RWPE2 (cell line): ENCODE measurements at regions not wholly inside any gene's neighbourhood (a gene's known extent, or its start where the extent isn't known, plus 50 kb on each side); places are given as distances from the start of the nearest gene placed in this dataset.

Source experiments
- ATAC-seq: fragments of 200-7000 bp; cut with Tn5 transposase; 3 replicates; pipeline ENCODE4 v1.9.1; 2021; ENCODE audit warnings: low read depth
- DNase-seq: peaks from one replicate; pipeline ENCODE4 v3.0.0-alpha.2; 2020; ENCODE audit warnings: low spot score
- H3K27ac ChIP-seq: fragments of 450-650 bp; 2 replicates; pipeline ENCODE4 v1.5.1; 2017; ENCODE audit warnings: mild to moderate bottlenecking; ENCODE audit not compliant: poor library complexity, severe bottlenecking
- H3K27me3 ChIP-seq: fragments of 250-450 bp; sonication (Bioruptor Pico); 2 replicates; pipeline ENCODE4 v1.5.1; 2021; ENCODE audit warnings: mild to moderate bottlenecking, moderate library complexity; ENCODE audit not compliant: insufficient read depth, poor library complexity, severe bottlenecking
- H3K36me3 ChIP-seq: fragments of 250-450 bp; sonication (Bioruptor Pico); 2 replicates; pipeline ENCODE4 v1.5.1; 2020; ENCODE audit warnings: low read depth, mild to moderate bottlenecking, moderate library complexity
- H3K4me1 ChIP-seq: fragments of 250-450 bp; sonication (Bioruptor Pico); 2 replicates; pipeline ENCODE4 v1.5.1; 2021; ENCODE audit warnings: mild to moderate bottlenecking, moderate library complexity; ENCODE audit not compliant: insufficient read depth, poor library complexity, severe bottlenecking
- H3K4me3 ChIP-seq: fragments of 250-450 bp; sonication (Bioruptor Pico); 2 replicates; pipeline ENCODE4 v1.5.1; 2021; ENCODE audit warnings: mild to moderate bottlenecking, moderate library complexity; ENCODE audit not compliant: severe bottlenecking
- H3K9me3 ChIP-seq: fragments of 250-450 bp; sonication (Bioruptor Pico); 2 replicates; pipeline ENCODE4 v1.5.1; 2021; ENCODE audit warnings: mild to moderate bottlenecking, moderate library complexity; ENCODE audit not compliant: severe bottlenecking
- TF ChIP-seq, protein P1 (sequence below): fragments of 450-650 bp; IDR thresholded peaks from one replicate; pipeline ENCODE4 v1.5.1; 2017; ENCODE audit warnings: mild to moderate bottlenecking, moderate library complexity; ENCODE audit not compliant: poor library complexity, severe bottlenecking

DNA sequence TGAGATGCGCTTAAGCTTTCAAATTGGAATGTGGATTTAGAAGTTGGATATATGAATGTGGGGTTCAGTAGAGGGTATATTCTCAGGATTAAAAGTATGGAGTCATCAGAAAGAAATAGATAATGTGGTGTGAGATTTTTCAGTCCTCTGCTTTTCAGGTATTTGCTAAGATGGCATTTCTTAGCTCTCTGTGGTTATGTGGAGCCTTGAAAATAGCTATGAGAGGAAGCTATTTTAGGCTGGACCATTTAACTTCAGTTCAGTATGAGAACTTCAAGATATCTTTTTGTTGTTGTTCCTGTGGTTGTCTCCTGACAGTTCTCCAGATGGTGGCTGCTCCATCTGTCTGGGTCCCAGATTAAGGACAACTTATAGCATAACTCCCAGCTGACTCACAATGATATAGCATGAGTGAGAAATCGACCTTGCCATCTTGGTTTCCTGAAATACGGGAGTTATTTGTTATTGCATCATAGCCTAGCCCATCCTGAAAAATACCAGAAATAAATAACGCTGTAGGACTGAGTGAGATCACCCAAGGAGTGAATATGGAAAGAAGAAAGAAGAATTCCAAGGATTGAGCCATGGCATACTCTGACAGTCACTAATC, 461.5 kb downstream of the ANXA1 start:
- no peaks in the 10 kb centered on the region for H3K4me1 ChIP-seq
- peak; percentile 36; the same call in 1 of the 3 replicates for ATAC-seq
- no peak overlapping the region for H3K4me3 ChIP-seq
- no peaks in the 10 kb centered on the region for H3K27me3 ChIP-seq
- TF ChIP-seq, protein P1, sequence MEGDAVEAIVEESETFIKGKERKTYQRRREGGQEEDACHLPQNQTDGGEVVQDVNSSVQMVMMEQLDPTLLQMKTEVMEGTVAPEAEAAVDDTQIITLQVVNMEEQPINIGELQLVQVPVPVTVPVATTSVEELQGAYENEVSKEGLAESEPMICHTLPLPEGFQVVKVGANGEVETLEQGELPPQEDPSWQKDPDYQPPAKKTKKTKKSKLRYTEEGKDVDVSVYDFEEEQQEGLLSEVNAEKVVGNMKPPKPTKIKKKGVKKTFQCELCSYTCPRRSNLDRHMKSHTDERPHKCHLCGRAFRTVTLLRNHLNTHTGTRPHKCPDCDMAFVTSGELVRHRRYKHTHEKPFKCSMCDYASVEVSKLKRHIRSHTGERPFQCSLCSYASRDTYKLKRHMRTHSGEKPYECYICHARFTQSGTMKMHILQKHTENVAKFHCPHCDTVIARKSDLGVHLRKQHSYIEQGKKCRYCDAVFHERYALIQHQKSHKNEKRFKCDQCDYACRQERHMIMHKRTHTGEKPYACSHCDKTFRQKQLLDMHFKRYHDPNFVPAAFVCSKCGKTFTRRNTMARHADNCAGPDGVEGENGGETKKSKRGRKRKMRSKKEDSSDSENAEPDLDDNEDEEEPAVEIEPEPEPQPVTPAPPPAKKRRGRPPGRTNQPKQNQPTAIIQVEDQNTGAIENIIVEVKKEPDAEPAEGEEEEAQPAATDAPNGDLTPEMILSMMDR: no peak
- no peak overlapping the region for H3K27ac ChIP-seq
- H3K9me3 ChIP-seq: no peaks in the 10 kb centered on the region
- no peak for DNase-seq
- H3K36me3 ChIP-seq: no peaks in the 10 kb centered on the region

DNA sequence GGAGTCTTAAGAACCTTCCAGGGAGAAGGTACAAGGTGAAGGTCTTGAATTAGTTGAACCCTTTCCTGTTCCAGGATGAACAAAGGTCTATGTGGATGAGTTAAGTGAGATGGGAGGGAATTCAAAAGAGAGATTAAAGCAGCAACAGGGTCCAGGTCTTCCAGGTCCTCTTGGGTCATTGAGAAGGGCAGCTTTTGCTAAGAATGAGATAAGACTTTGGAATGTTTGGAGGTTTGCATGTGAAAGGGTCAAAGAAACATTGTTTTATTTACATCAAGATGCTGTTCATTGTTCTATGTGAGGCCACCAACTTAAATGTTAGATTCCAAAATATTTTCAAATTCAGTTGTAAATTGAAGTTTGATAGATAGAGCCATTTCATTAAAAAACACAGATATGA, 463.9 kb downstream of the ANXA1 start:
- Histone ChIP-seq H3K36me3 (no peaks in the 10 kb centered on the region), H3K4me1 (no peaks in the 10 kb centered on the region), H3K27ac (no peak overlapping the region), H3K27me3 (no peaks in the 10 kb centered on the region), H3K4me3 (no peak overlapping the region), H3K9me3 (no peaks in the 10 kb centered on the region)
- TF ChIP-seq, protein P1: no peak
- ATAC-seq (no peak), DNase-seq (no peak)

DNA sequence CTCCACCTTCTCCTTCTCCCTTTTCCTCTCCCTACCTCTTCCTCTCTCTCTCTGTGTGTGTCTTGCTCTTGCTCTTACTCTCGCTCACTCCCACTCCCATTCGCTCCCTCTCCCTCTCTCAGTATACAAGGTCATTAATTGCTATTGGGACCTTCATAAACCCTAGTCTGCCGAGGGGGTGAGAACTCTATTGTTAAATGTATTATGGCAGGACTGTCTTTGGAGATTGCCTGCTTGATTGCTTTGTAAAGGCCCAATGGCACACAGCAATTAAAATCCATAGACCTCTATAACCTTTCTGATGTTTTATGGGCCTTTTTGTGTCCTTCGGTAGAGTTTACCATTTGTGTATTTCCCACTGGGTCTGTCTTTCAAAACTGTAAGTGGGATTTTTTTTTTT, 465.9 kb downstream of the ANXA1 start:
- no peak for DNase-seq
- TF ChIP-seq, protein P1: no peak
- H3K36me3 ChIP-seq: no peaks in the 10 kb centered on the region

DNA sequence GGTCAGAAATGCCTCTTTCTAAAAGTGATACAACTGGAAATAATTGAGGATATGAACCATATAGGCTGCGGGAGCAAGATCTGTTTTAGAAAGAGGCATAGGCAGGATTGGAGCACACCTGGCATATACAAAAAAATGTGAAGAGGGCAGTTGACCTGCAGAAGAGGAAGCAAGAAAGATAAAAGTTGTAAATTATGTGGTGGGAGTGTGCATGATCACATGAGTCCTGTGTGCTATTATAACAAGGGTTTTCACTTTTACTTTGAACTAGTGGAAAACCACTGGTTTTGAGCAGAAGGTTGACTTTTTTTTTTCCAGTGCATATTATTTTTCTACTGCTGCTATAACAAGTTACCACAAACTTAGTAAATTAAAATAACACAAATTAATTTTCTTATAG, 489.3 kb downstream of the ANXA1 start:
- Histone ChIP-seq H3K36me3 (no peaks in the 10 kb centered on the region), H3K27ac (no peak overlapping the region), H3K4me3 (no peak overlapping the region), H3K27me3 (no peaks in the 10 kb centered on the region), H3K9me3 (no peaks in the 10 kb centered on the region), H3K4me1 (peaks cover 16% of the 10 kb centered on the region)
- ATAC-seq: no peak
- TF ChIP-seq, protein P1: no peak
- no peak for DNase-seq

More for the DNA sequence above, 465.9 kb downstream of the ANXA1 start:
- H3K9me3 ChIP-seq: no peaks in the 10 kb centered on the region
- no peak overlapping the region for H3K4me3 ChIP-seq
- ATAC-seq: no peak
- H3K27ac ChIP-seq: no peak overlapping the region
- H3K27me3 ChIP-seq: no peaks in the 10 kb centered on the region
- no peaks in the 10 kb centered on the region for H3K4me1 ChIP-seq

DNA sequence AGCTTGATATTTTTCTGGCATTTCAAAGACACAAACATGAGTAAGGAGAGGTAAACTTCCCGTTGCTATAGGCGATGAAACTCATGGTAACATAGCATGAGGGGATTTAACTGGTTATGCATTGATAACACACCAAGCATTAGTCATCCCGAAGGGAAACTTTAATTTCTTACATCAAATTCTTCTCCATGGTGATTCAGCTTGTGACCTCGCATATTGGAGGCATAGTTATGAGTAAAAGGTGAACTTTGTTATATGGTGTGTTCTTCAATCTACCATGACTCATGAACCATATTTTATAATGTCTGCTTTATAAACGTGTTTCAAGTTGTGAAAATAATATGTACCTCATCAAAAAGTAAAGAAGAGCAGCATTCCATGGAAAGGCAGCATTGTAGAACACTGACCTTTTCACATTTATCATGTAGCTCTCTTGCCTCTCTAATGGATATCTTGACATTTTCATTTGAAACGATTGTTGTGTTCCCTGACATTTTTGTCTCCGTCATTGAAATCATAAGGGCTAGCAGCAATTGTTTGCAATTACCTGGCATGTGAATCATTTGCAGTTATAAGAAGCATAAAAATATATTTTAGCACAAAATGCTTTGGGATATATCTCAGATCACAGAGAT, 491.8 kb downstream of the ANXA1 start:
- DNase-seq: no peak
- Histone ChIP-seq H3K4me3 (no peak overlapping the region), H3K27ac (peak overlapping the region; percentile 57)

More for the DNA sequence above, 491.8 kb downstream of the ANXA1 start:
- H3K27me3 ChIP-seq: no peaks in the 10 kb centered on the region
- peak; percentile 97 for ATAC-seq
- peaks cover 16% of the 10 kb centered on the region for H3K4me1 ChIP-seq
- H3K9me3 ChIP-seq: no peaks in the 10 kb centered on the region
- TF ChIP-seq, protein P1: no peak
- no peaks in the 10 kb centered on the region for H3K36me3 ChIP-seq
